ENCODE measurements at regions not wholly inside any gene's neighbourhood (a gene's known extent, or its start where the extent isn't known, plus 50 kb on each side); places are given as distances from the start of the nearest gene placed in this dataset.
"Not testable (repeated sequence)": the region's sequence is repeated elsewhere in the genome, so short reads cannot be mapped to it uniquely, and the experiment has no call there.

- no peaks in the 10 kb centered on the region for H3K36me3 Mint-ChIP-seq
- ATAC-seq (no peak), DNase-seq (ENCODE audit: low spot score in 2 of 2) (no peak)
- no peak overlapping the region for H3K27ac Mint-ChIP-seq
- no peaks in the 10 kb centered on the region for H3K9me3 Mint-ChIP-seq
Observed at GRCh38 chr5:1639757-1640156, 116.0 kb upstream of the LPCAT1 start.

- H3K9me3 Mint-ChIP-seq, result no peaks in the 10 kb centered on the region
- peak in 1 of 2 donors; percentile 53 for DNase-seq (ENCODE audit: low spot score in 2 of 2)
- no peak overlapping the region for H3K27ac Mint-ChIP-seq
- ATAC-seq, result no peak
- H3K36me3 Mint-ChIP-seq, result peaks cover 5% of the 10 kb centered on the region in 2 donors
Observed at GRCh38 chr5:1638658-1639400, 115.1 kb upstream of the LPCAT1 start.

GRCh38 chr5:1637639-1638481 is 114.1 kb upstream of the LPCAT1 start:
- H3K36me3 Mint-ChIP-seq, result peaks cover 5% of the 10 kb centered on the region in 2 donors
- H3K9me3 Mint-ChIP-seq, result no peaks in the 10 kb centered on the region
- no peak overlapping the region for H3K27ac Mint-ChIP-seq
- ATAC-seq (no peak), DNase-seq (ENCODE audit: low spot score in 2 of 2) (peak in 1 of 2 donors; percentile 42)

GRCh38 chr5:1636981-1637638 is 113.3 kb upstream of the LPCAT1 start:
- no peaks in the 10 kb centered on the region for H3K9me3 Mint-ChIP-seq
- H3K36me3 Mint-ChIP-seq, result peaks cover 5% of the 10 kb centered on the region in 2 donors
- DNase-seq (ENCODE audit: low spot score in 2 of 2), result peak in 1 of 2 donors; percentile 52
- H3K27ac Mint-ChIP-seq, result no peak overlapping the region
- no peak for ATAC-seq

- not testable (repeated sequence) for DNase-seq (ENCODE audit: low spot score in 2 of 2); ATAC-seq; H3K9me3 Mint-ChIP-seq; H3K36me3 Mint-ChIP-seq
- H3K27ac Mint-ChIP-seq, result peak overlapping the region; percentile 1 to 74
Observed at GRCh38 chr5:1636208-1636770, 112.5 kb upstream of the LPCAT1 start.

GRCh38 chr5:1635477-1635876 is 111.7 kb upstream of the LPCAT1 start:
- H3K36me3 Mint-ChIP-seq; DNase-seq (ENCODE audit: low spot score in 2 of 2); ATAC-seq; H3K9me3 Mint-ChIP-seq: not testable (repeated sequence)
- H3K27ac Mint-ChIP-seq, result peak overlapping the region in 1 of 2 donors; percentile 57

- peak overlapping the region; percentile 92 to 97 for H3K27ac Mint-ChIP-seq
- ATAC-seq (no peak), DNase-seq (ENCODE audit: low spot score in 2 of 2) (no peak)
- no peaks in the 10 kb centered on the region for H3K9me3 Mint-ChIP-seq
- peaks cover 5% of the 10 kb centered on the region in 2 donors for H3K36me3 Mint-ChIP-seq
Observed at GRCh38 chr5:1634337-1634661, 110.5 kb upstream of the LPCAT1 start.

GRCh38 chr5:1633605-1634336 is 110.0 kb upstream of the LPCAT1 start:
- peak; percentile 86 to 93 for ATAC-seq
- H3K9me3 Mint-ChIP-seq, result no peaks in the 10 kb centered on the region
- H3K36me3 Mint-ChIP-seq, result peaks cover 5% of the 10 kb centered on the region in 2 donors
- DNase-seq (ENCODE audit: low spot score in 2 of 2), result peak; percentile 74 to 83
- peak overlapping the region; percentile 92 to 97 for H3K27ac Mint-ChIP-seq

- not testable (repeated sequence) for H3K27ac Mint-ChIP-seq; ATAC-seq; H3K9me3 Mint-ChIP-seq; DNase-seq (ENCODE audit: low spot score in 2 of 2); H3K36me3 Mint-ChIP-seq
Observed at GRCh38 chr5:1631004-1631403, 107.2 kb upstream of the LPCAT1 start.

- H3K9me3 Mint-ChIP-seq; ATAC-seq; DNase-seq (ENCODE audit: low spot score in 2 of 2): not testable (repeated sequence)
- Mint-ChIP-seq H3K36me3 (peaks cover 10 to 28% of the 10 kb centered on the region in 2 donors), H3K27ac (peak overlapping the region; percentile 36 to 42)
Observed at GRCh38 chr5:1626397-1626796, 102.6 kb upstream of the LPCAT1 start.

GRCh38 chr5:1619531-1619930 is 95.8 kb upstream of the LPCAT1 start:
- H3K27ac Mint-ChIP-seq; DNase-seq (ENCODE audit: low spot score in 2 of 2); H3K9me3 Mint-ChIP-seq; ATAC-seq: not testable (repeated sequence)
- peaks cover 31 to 47% of the 10 kb centered on the region in 2 donors for H3K36me3 Mint-ChIP-seq

- ATAC-seq; DNase-seq (ENCODE audit: low spot score in 2 of 2); H3K27ac Mint-ChIP-seq; H3K9me3 Mint-ChIP-seq: not testable (repeated sequence)
- peaks cover 25 to 40% of the 10 kb centered on the region in 2 donors for H3K36me3 Mint-ChIP-seq
Observed at GRCh38 chr5:1618296-1618865, 94.6 kb upstream of the LPCAT1 start.

GRCh38 chr5:1617236-1617755 is 93.5 kb upstream of the LPCAT1 start:
- ATAC-seq; H3K27ac Mint-ChIP-seq; DNase-seq (ENCODE audit: low spot score in 2 of 2); H3K9me3 Mint-ChIP-seq: not testable (repeated sequence)
- H3K36me3 Mint-ChIP-seq, result peaks cover 34 to 40% of the 10 kb centered on the region in 2 donors

- not testable (repeated sequence) for H3K27ac Mint-ChIP-seq; H3K9me3 Mint-ChIP-seq; DNase-seq (ENCODE audit: low spot score in 2 of 2); ATAC-seq
- H3K36me3 Mint-ChIP-seq, result peaks cover 21 to 24% of the 10 kb centered on the region in 2 donors
Observed at GRCh38 chr5:1613515-1613914, 89.8 kb upstream of the LPCAT1 start.

- H3K36me3 Mint-ChIP-seq, result peaks cover 9 to 14% of the 10 kb centered on the region in 2 donors
- not testable (repeated sequence) for ATAC-seq; H3K9me3 Mint-ChIP-seq; H3K27ac Mint-ChIP-seq; DNase-seq (ENCODE audit: low spot score in 2 of 2)
Observed at GRCh38 chr5:1610526-1610925, 86.8 kb upstream of the LPCAT1 start.

Measured in activated naive CD4-positive, alpha-beta T cell treated with anti-CD3 and anti-CD28 coated beads, Interleukin-2, amount 50 U/mL, for 72 hours (primary cell).